NT2/D1 (cell line): ENCODE measurements at regions not wholly inside any gene's neighbourhood (a gene's known extent, or its start where the extent isn't known, plus 50 kb on each side); places are given as distances from the start of the nearest gene placed in this dataset.

Experiments
- YY1 ChIP-seq: IDR thresholded peaks from 2 replicates; pipeline ENCODE4 v1.6.1; 2011; ENCODE audit not compliant: insufficient read length, insufficient read depth
- ZNF274 ChIP-seq: IDR thresholded peaks from 2 replicates; pipeline ENCODE4 v1.6.1; 2011; ENCODE audit warnings: mild to moderate bottlenecking, low read depth, low read length

- TF ChIP-seq YY1 (no peak), ZNF274 (no peak)
These were observed 283.8 kb downstream of the TRIML1 start for GRCh38 chr4:188423039-188423438.
